H9 (cell line): ENCODE measurements at regions not wholly inside any gene's neighbourhood (a gene's known extent, or its start where the extent isn't known, plus 50 kb on each side); places are given as distances from the start of the nearest gene placed in this dataset.

ENCODE experiments used
- DNase-seq: peaks from one replicate; pipeline ENCODE4 v3.0.0-alpha.2; 2017
- H2AFZ ChIP-seq: one replicate; pipeline ENCODE4 v1.6.1; 2013; ENCODE audit warnings: mild to moderate bottlenecking, low read length, control low read depth, moderate library complexity
- H2AK5ac ChIP-seq: 2 replicates; pipeline ENCODE4 v1.6.1; 2013; ENCODE audit warnings: low read length, control low read depth, mixed read lengths; ENCODE audit not compliant: insufficient read length
- H2BK120ac ChIP-seq: one replicate; pipeline ENCODE4 v1.6.1; 2013; ENCODE audit warnings: low read depth, mild to moderate bottlenecking, low read length, control low read depth, inconsistent platforms; ENCODE audit not compliant: poor library complexity, severe bottlenecking
- H2BK12ac ChIP-seq: 2 replicates; pipeline ENCODE4 v1.6.1; 2013; ENCODE audit warnings: low read length, control low read depth, mixed read lengths, low read depth; ENCODE audit not compliant: insufficient read length
- H2BK15ac ChIP-seq: 2 replicates; pipeline ENCODE4 v1.6.1; 2013; ENCODE audit warnings: low read depth, low read length, control low read depth
- H2BK20ac ChIP-seq: one replicate; pipeline ENCODE4 v1.6.1; 2013; ENCODE audit warnings: low read depth, mild to moderate bottlenecking, low read length, control low read depth, inconsistent platforms; ENCODE audit not compliant: poor library complexity, severe bottlenecking
- H2BK5ac ChIP-seq: 2 replicates; pipeline ENCODE4 v1.6.1; 2013; ENCODE audit warnings: low read length, control low read depth, mixed read lengths; ENCODE audit not compliant: insufficient read length
- H3K14ac ChIP-seq: 2 replicates; pipeline ENCODE4 v1.6.1; 2013; ENCODE audit warnings: low read length, control low read depth; ENCODE audit not compliant: insufficient read depth
- H3K18ac ChIP-seq: 2 replicates; pipeline ENCODE4 v1.6.1; 2013; ENCODE audit warnings: low read depth, mild to moderate bottlenecking, mixed read lengths, low read length, control low read depth; ENCODE audit not compliant: insufficient read length
- H3K23ac ChIP-seq: 2 replicates; pipeline ENCODE4 v1.6.1; 2013; ENCODE audit warnings: low read length, control low read depth, mixed read lengths, low read depth; ENCODE audit not compliant: insufficient read length
- H3K23me2 ChIP-seq: 2 replicates; pipeline ENCODE4 v1.6.1; 2013; ENCODE audit warnings: low read depth, mild to moderate bottlenecking, mixed read lengths, low read length, control low read depth; ENCODE audit not compliant: insufficient read length, poor library complexity, severe bottlenecking
- H3K27ac ChIP-seq: 2 replicates; pipeline ENCODE4 v1.5.1; 2013; ENCODE audit warnings: low read length, control low read depth, mixed read lengths, low read depth; ENCODE audit not compliant: insufficient read length
- H3K27me3 ChIP-seq: 2 replicates; pipeline ENCODE4 v1.6.1; 2013; ENCODE audit warnings: low read length, control low read depth, inconsistent platforms; ENCODE audit not compliant: insufficient read depth
- H3K4ac ChIP-seq: 2 replicates; pipeline ENCODE4 v1.6.1; 2013; ENCODE audit warnings: low read depth, mild to moderate bottlenecking, control low read depth, inconsistent platforms, low read length, moderate library complexity
- H3K4me1 ChIP-seq: 2 replicates; pipeline ENCODE4 v1.6.1; 2013; ENCODE audit warnings: low read length, control low read depth, inconsistent platforms; ENCODE audit not compliant: insufficient read depth
- H3K4me2 ChIP-seq: 2 replicates; pipeline ENCODE4 v1.6.1; 2013; ENCODE audit warnings: low read length, control low read depth, mixed read lengths; ENCODE audit not compliant: insufficient read length, insufficient read depth
- H3K56ac ChIP-seq: 2 replicates; pipeline ENCODE4 v1.6.1; 2013; ENCODE audit warnings: low read depth, mild to moderate bottlenecking, mixed read lengths, low read length, control low read depth; ENCODE audit not compliant: insufficient read length
- H3K79me1 ChIP-seq: 2 replicates; pipeline ENCODE4 v1.6.1; 2013; ENCODE audit warnings: low read depth, mild to moderate bottlenecking, moderate library complexity, low read length, control low read depth, inconsistent platforms; ENCODE audit not compliant: insufficient read depth, poor library complexity, severe bottlenecking
- H3K79me2 ChIP-seq: 2 replicates; pipeline ENCODE4 v1.6.1; 2013; ENCODE audit warnings: low read length, control low read depth, inconsistent platforms; ENCODE audit not compliant: insufficient read depth
- H3K9ac ChIP-seq: 2 replicates; pipeline ENCODE4 v1.6.1; 2013; ENCODE audit warnings: low read length, control low read depth, mixed read lengths; ENCODE audit not compliant: insufficient read length; ENCODE audit errors: extremely low read depth
- H3K9me3 ChIP-seq: one replicate; pipeline ENCODE4 v1.6.1; 2013; ENCODE audit warnings: low read depth, low read length, inconsistent platforms; ENCODE audit not compliant: control insufficient read depth
- H3T11ph ChIP-seq: one replicate; pipeline ENCODE4 v1.6.1; 2013; ENCODE audit warnings: mild to moderate bottlenecking, low read length, control low read depth, inconsistent platforms
- H4K20me1 ChIP-seq: one replicate; pipeline ENCODE4 v1.6.1; 2013; ENCODE audit not compliant: control insufficient read depth, insufficient read length, insufficient read depth
- H4K5ac ChIP-seq: 2 replicates; pipeline ENCODE4 v1.6.1; 2013; ENCODE audit warnings: low read depth, mild to moderate bottlenecking, mixed read lengths, low read length, control low read depth; ENCODE audit not compliant: insufficient read length
- H4K8ac ChIP-seq: replicated peaks from 2 replicates; pipeline ENCODE4 v1.6.1; 2013; ENCODE audit warnings: low read length, control low read depth, mixed read lengths, low read depth; ENCODE audit not compliant: insufficient read length
- H4K91ac ChIP-seq: 2 replicates; pipeline ENCODE4 v1.6.1; 2013; ENCODE audit warnings: low read depth, mild to moderate bottlenecking, moderate library complexity, mixed read lengths, low read length, control low read depth; ENCODE audit not compliant: insufficient read length
- H3K27ac Mint-ChIP-seq, 3 experiments: 2 replicates in 2 of 3; 3 replicates in 1 of 3; pipeline ENCODE4 v1.8.0; 2020 to 2021; ENCODE audit warnings: mixed read lengths in 3 of 3, mild to moderate bottlenecking in 1 of 3, moderate library complexity in 1 of 3
- H3K27me3 Mint-ChIP-seq: 2 replicates; pipeline ENCODE4 v1.8.0; 2021; ENCODE audit warnings: low read depth, mild to moderate bottlenecking, moderate library complexity, mixed read lengths
- H3K36me3 Mint-ChIP-seq, 3 experiments: 2 replicates in 2 of 3; 3 replicates in 1 of 3; pipeline ENCODE4 v1.8.0; 2020 to 2021; ENCODE audit warnings: low read depth in 3 of 3, mixed read lengths in 3 of 3; ENCODE audit not compliant: insufficient read depth in 1 of 3
- H3K4me1 Mint-ChIP-seq, 2 experiments: 2 replicates each; pipeline ENCODE4 v1.8.0; 2020; ENCODE audit warnings: mixed read lengths in 2 of 2
- H3K4me3 Mint-ChIP-seq, 2 experiments: 2 replicates in 1 of 2; 3 replicates in 1 of 2; pipeline ENCODE4 v1.8.0; 2020 to 2021; ENCODE audit warnings: mild to moderate bottlenecking in 2 of 2, mixed read lengths in 2 of 2, moderate library complexity in 1 of 2
- H3K9me3 Mint-ChIP-seq, 2 experiments: 2 replicates in 1 of 2; 3 replicates in 1 of 2; pipeline ENCODE4 v1.8.0; 2020; ENCODE audit warnings: mild to moderate bottlenecking in 2 of 2, mixed read lengths in 2 of 2, moderate library complexity in 1 of 2
- CTCF ChIP-seq: fragments of 200-600 bp; sonication (generic); conservative IDR thresholded peaks from 3 replicates; pipeline ENCODE4 v1.8.0; 2021; ENCODE audit warnings: antibody characterized with exemption, mild to moderate bottlenecking
- WGBS: extraction: QIAGEN DNeasy Blood & Tissue Kit; methylation state at CpG from one replicate; pipeline ENCODE4 v1.1.7; 2013; ENCODE audit warnings: missing lambda C conversion rate, low lambda C conversion rate, mixed read lengths; ENCODE audit not compliant: insufficient read length; ENCODE audit errors: extremely low coverage; 5-methylcytosine and 5-hydroxymethylcytosine counted together

DNA sequence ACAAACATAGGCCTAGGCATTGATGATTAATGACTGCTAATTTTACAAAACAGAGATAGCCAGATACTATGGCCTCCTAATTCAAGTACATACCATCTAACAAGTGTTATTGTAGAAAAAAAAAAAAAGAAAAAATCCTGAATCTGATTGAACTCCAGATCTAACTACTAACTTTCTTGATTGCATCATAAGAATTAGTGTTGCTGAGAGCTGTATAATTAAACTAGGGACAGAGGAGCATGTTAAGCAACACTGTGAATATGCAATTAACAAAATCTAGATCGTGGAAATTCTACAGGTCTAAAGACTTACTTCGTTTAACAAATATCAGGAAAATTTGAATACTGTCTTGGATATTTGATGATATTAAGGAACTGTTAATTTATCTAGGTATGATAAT is 208.3 kb upstream of the ZNF608 start:
- Histone ChIP-seq H3K4me2 (no peak overlapping the region), H3K27ac (no peak overlapping the region), H3K9me3 (no peaks in the 10 kb centered on the region), H2AK5ac (no peak overlapping the region), H2AFZ (no peak overlapping the region), H3K56ac (no peak overlapping the region), H4K91ac (no peak overlapping the region), H2BK20ac (no peak overlapping the region), H2BK12ac (no peak overlapping the region), H4K20me1 (no peaks in the 10 kb centered on the region), H4K5ac (no peak overlapping the region), H3K23ac (no peak overlapping the region), H2BK15ac (no peak overlapping the region), H2BK120ac (no peak overlapping the region), H3T11ph (no peak overlapping the region), H4K8ac (no peak overlapping the region), H3K4ac (no peak overlapping the region), H3K79me1 (no peaks in the 10 kb centered on the region), H3K9ac (no peak overlapping the region), H3K27me3 (no peaks in the 10 kb centered on the region), H3K14ac (no peak overlapping the region), H3K23me2 (no peaks in the 10 kb centered on the region), H2BK5ac (no peak overlapping the region), H3K4me1 (no peaks in the 10 kb centered on the region), H3K18ac (no peak overlapping the region), H3K79me2 (no peaks in the 10 kb centered on the region)
- H3K27ac Mint-ChIP-seq = no peak overlapping the region
- H3K4me1 Mint-ChIP-seq = peaks cover 6% of the 10 kb centered on the region in 2 experiments
- TF ChIP-seq CTCF = no peak
- H3K36me3 Mint-ChIP-seq = peaks cover 0 to 9% (median 0%) of the 10 kb centered on the region in 3 experiments; a peak in 1 of 7 replicates
- H3K9me3 Mint-ChIP-seq = no peaks in the 10 kb centered on the region; a peak in 1 of 5 replicates
- H3K4me3 Mint-ChIP-seq = no peak overlapping the region
- DNase-seq = no peak
- H3K27me3 Mint-ChIP-seq = no peaks in the 10 kb centered on the region
- WGBS = no CpG with 5 or more reads among the region's 2 CpGs
